K562 (cell line): ENCODE measurements at regions not wholly inside any gene's neighbourhood (a gene's known extent, or its start where the extent isn't known, plus 50 kb on each side); places are given as distances from the start of the nearest gene placed in this dataset.

Experiments
- ATAC-seq: fragments of 200-7000 bp; cut with Tn5 transposase; 3 replicates; pipeline ENCODE4 v1.9.1; 2020; ENCODE audit warnings: moderate library complexity
- BruUV-seq: library from RNA; stranded (reverse); fragments of 400-500 nt; replicated peaks from 2 replicates; lab custom pipeline; 2021; lab: Mats Ljungman, UMichigan
- CTCF ChIA-PET: fragments of 300-600 bp; formaldehyde crosslinking; extraction: SDS; loops from one replicate; lab custom pipeline; 2021; ENCODE audit warnings: low intra/inter-chr PET ratio; lab: Yijun Ruan, JAX
- POLR2A ChIA-PET: fragments of 300-600, 350-650 bp; sonication (Branson Sonifier 250); formaldehyde crosslinking; extraction: SDS; loops from one replicate; lab custom pipeline; 2021; ENCODE audit warnings: antibody characterized with exemption, inconsistent platforms; lab: Yijun Ruan, JAX
- DNase-seq, 4 experiments: peaks; one replicate each; pipeline versions ENCODE4 v3.0.0 to v3.0.0-alpha.2; 2011 to 2018; ENCODE audit warnings: low spot score in 3 of 4, mixed read lengths in 3 of 4; ENCODE audit errors: extremely low read depth in 1 of 4
- FAIRE-seq: peaks from 2 replicates; lab custom pipeline; 2011; peaks lifted over from hg19 to GRCh38; lab: Jason Lieb, UNC
- H2AFZ ChIP-seq: 2 replicates; pipeline ENCODE4 v1.6.0; 2011; ENCODE audit warnings: low read depth, low read length, control low read depth, inconsistent platforms
- H3K27ac ChIP-seq: fragments of 200-600 bp; 3 replicates; pipeline ENCODE4 v1.8.0; 2011; ENCODE audit warnings: low read depth, mild to moderate bottlenecking, control low read depth, inconsistent platforms, low read length, moderate library complexity, mixed read lengths; ENCODE audit errors: extremely low read depth
- H3K27me3 ChIP-seq, 2 experiments: fragments of 300-600 bp in 1 of 2; 2 replicates in 1 of 2; 3 replicates in 1 of 2; pipeline versions ENCODE4 v1.6.0 to v1.8.0; 2011; ENCODE audit warnings: inconsistent platforms in 2 of 2, low read length in 2 of 2, mild to moderate bottlenecking in 1 of 2, mixed read lengths in 1 of 2, moderate library complexity in 1 of 2; ENCODE audit not compliant: control insufficient read depth in 2 of 2, insufficient read depth in 2 of 2
- H3K36me3 ChIP-seq: fragments of 300-600 bp; 3 replicates; pipeline ENCODE4 v1.8.0; 2011; ENCODE audit warnings: mild to moderate bottlenecking, low read length, inconsistent platforms; ENCODE audit not compliant: control insufficient read depth, insufficient read depth
- H3K4me1 ChIP-seq, 2 experiments: fragments of 200-600 bp in 1 of 2; replicated peaks in 1 of 2; 2 replicates in 1 of 2; 3 replicates in 1 of 2; pipeline versions ENCODE4 v1.5.1 to v1.8.0; 2011; ENCODE audit warnings: inconsistent platforms in 2 of 2, low read length in 2 of 2, mild to moderate bottlenecking in 1 of 2, mixed read lengths in 1 of 2, moderate library complexity in 1 of 2; ENCODE audit not compliant: control insufficient read depth in 2 of 2, insufficient read depth in 2 of 2
- H3K4me2 ChIP-seq: 2 replicates; pipeline ENCODE4 v1.6.1; 2011; ENCODE audit warnings: low read length, control low read depth, inconsistent platforms, mixed read lengths; ENCODE audit not compliant: insufficient read depth
- H3K4me3 ChIP-seq: fragments of 200-600 bp; sonication (generic), shearing (Covaris generic); 2 replicates; pipeline ENCODE4 v1.5.1; 2016; ENCODE audit warnings: control low read depth, inconsistent platforms
- H3K79me2 ChIP-seq: fragments of 200-600 bp; 3 replicates; pipeline ENCODE4 v1.8.0; 2011; ENCODE audit warnings: low read length, inconsistent platforms; ENCODE audit not compliant: control insufficient read depth, insufficient read depth
- H3K9ac ChIP-seq, 2 experiments: 2 replicates each; pipeline versions ENCODE4 v1.6.0 to v1.6.1; 2011; ENCODE audit warnings: low read depth in 2 of 2, low read length in 2 of 2, control low read depth in 1 of 2, inconsistent platforms in 1 of 2, mild to moderate bottlenecking in 1 of 2, mixed read lengths in 1 of 2; ENCODE audit not compliant: insufficient read depth in 1 of 2
- H3K9me1 ChIP-seq: one replicate; pipeline ENCODE4 v1.6.0; 2011; ENCODE audit warnings: inconsistent platforms, mild to moderate bottlenecking, low read length, moderate library complexity; ENCODE audit not compliant: control insufficient read depth, insufficient read depth
- H3K9me3 ChIP-seq: replicated peaks from 2 replicates; pipeline ENCODE4 v1.5.1; 2011; ENCODE audit warnings: low read depth, low read length, inconsistent platforms; ENCODE audit not compliant: control insufficient read depth, insufficient read depth
- H4K20me1 ChIP-seq: replicated peaks from 2 replicates; pipeline ENCODE4 v1.6.1; 2011; ENCODE audit warnings: low read length, inconsistent platforms, mixed read lengths; ENCODE audit not compliant: control insufficient read depth, insufficient read depth
- BDP1 ChIP-seq: IDR thresholded peaks from 3 replicates; pipeline ENCODE4 v1.6.1; 2011; ENCODE audit not compliant: insufficient read length, insufficient read depth
- EZH2 ChIP-seq: IDR thresholded peaks from 2 replicates; pipeline ENCODE4 v1.6.1; 2012; ENCODE audit warnings: low read depth, mild to moderate bottlenecking, inconsistent platforms, low read length, borderline replicate concordance
- FOXJ3 ChIP-seq: sonication (generic); formaldehyde crosslinking; IDR thresholded peaks from 2 replicates; pipeline ENCODE4 v1.4.0; 2020; ENCODE audit warnings: mild to moderate bottlenecking, missing genetic modification reagents
- HSF4 ChIP-seq: fragments of 250-450 bp; sonication (Bioruptor Pico); IDR thresholded peaks from 2 replicates; pipeline ENCODE4 v2.1.2; 2022; ENCODE audit warnings: mild to moderate bottlenecking, moderate library complexity, borderline replicate concordance
- NEUROD1 ChIP-seq: fragments of 150-350 bp; IDR thresholded peaks from 2 replicates; pipeline ENCODE4 v1.6.1; 2014; ENCODE audit warnings: borderline replicate concordance, low read length, low read depth; ENCODE audit not compliant: partially characterized antibody
- NR2C1 ChIP-seq, 2 experiments: fragments of 450-650 bp; IDR thresholded peaks; 2 replicates each; pipeline ENCODE4 v1.6.1; 2017; ENCODE audit warnings: mild to moderate bottlenecking in 2 of 2, antibody characterized with exemption in 1 of 2, inconsistent platforms in 1 of 2, missing compliant biosample characterization in 1 of 2, missing genetic modification characterization in 1 of 2
- PHTF2 ChIP-seq: fragments of 250-450 bp; sonication (Bioruptor Pico); IDR thresholded peaks from 2 replicates; pipeline ENCODE4 v1.5.0; 2021; ENCODE audit warnings: mild to moderate bottlenecking
- ZNF12 ChIP-seq: sonication (generic); formaldehyde crosslinking; IDR thresholded peaks from 2 replicates; pipeline ENCODE4 v1.4.0; 2020; ENCODE audit warnings: mild to moderate bottlenecking, missing genetic modification reagents
- ZNF507 ChIP-seq: conservative IDR thresholded peaks from 2 replicates; pipeline ENCODE4 v1.6.1; 2017; ENCODE audit warnings: missing genetic modification characterization, missing compliant biosample characterization
- WGBS: fragments of 100-300 bp; shearing (Covaris generic); methylation state at CpG from one replicate; pipeline ENCODE4 v1.1.6; 2016; ENCODE audit warnings: low coverage, mixed read lengths; ENCODE audit not compliant: insufficient coverage; ENCODE audit errors: missing lambda C conversion rate; 5-methylcytosine and 5-hydroxymethylcytosine counted together
- in situ Hi-C: fragments of 300-500 bp; cut with MboI; formaldehyde crosslinking; loops from 4 replicates; pipeline ENCODE4 v1.15.0; 2018; ENCODE audit warnings: inconsistent platforms, mixed read lengths
- intact Hi-C: fragments of 100-400 bp; cut with micrococcal nuclease; formaldehyde crosslinking; loops from 2 replicates; pipeline ENCODE4 v1.14.2; 2022
- TF ChIP-seq, protein P1 (sequence below): fragments of 250-450 bp; sonication (Bioruptor Pico); IDR thresholded peaks from 2 replicates; pipeline ENCODE4 v1.8.0; 2022; ENCODE audit warnings: inconsistent platforms, mild to moderate bottlenecking, moderate library complexity, borderline replicate concordance
- TF ChIP-seq, protein P2 (sequence below): fragments of 250-450 bp; sonication (Bioruptor Pico); IDR thresholded peaks from 2 replicates; pipeline ENCODE4 v1.6.1; 2021; ENCODE audit warnings: mild to moderate bottlenecking
- TF ChIP-seq, protein P3 (sequence below): fragments of 250-450 bp; sonication (Bioruptor Pico); IDR thresholded peaks from 2 replicates; pipeline ENCODE4 v1.8.0; 2021; ENCODE audit warnings: borderline replicate concordance, mild to moderate bottlenecking, moderate library complexity; ENCODE audit not compliant: poor library complexity, severe bottlenecking
- TF ChIP-seq, protein P4 (sequence below), 2 experiments: fragments of 200-800 bp in 1 of 2; sonication (Bioruptor generic) in 1 of 2; sonication (generic) in 1 of 2; formaldehyde crosslinking in 1 of 2; IDR thresholded peaks in 1 of 2; conservative IDR thresholded peaks in 1 of 2; 2 replicates each; pipeline versions ENCODE4 v1.5.0 to v1.6.1; 2016 to 2020; ENCODE audit warnings: missing compliant biosample characterization in 1 of 2, missing genetic modification characterization in 1 of 2, missing genetic modification reagents in 1 of 2
- TF ChIP-seq, protein P5 (sequence below): sonication (generic); formaldehyde crosslinking; IDR thresholded peaks from 2 replicates; pipeline ENCODE4 v1.8.0; 2023; ENCODE audit warnings: mild to moderate bottlenecking, missing genetic modification reagents

DNA sequence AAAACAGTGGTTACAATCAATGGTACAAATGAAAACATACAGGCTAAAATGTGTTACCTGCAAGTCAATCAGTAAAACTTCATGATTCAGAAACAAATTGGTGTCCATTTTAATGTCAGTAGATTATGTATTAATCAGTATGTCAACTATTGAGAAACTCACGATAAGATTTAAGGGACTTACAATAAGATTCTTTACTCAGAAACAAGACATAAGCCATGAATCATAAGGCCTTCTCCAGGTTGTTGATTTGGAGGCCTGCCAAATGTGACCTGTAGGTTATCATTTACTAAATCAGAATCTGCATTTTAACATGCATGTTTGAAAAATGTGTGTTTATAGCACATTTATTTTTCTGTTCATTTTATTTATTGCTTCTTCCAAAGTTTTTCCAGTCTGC lies 623.1 kb downstream of the CCDC85A start:
- in situ Hi-C loops, result no loop called here
- FAIRE-seq, result no peak
- POLR2A ChIA-PET, result no interaction called here
- CTCF ChIA-PET, result no interaction called here
- H3K27me3 ChIP-seq, result no peaks in the 10 kb centered on the region
- 0% methylated on average over 1 of the region's 1 CpG for WGBS
- no peak for ATAC-seq
- DNase-seq, result no peak
- no peak overlapping the region for H3K27ac ChIP-seq
- H4K20me1 ChIP-seq, result no peaks in the 10 kb centered on the region
- intact Hi-C loops, result no loop called here
- no peaks in the 10 kb centered on the region for H3K9me1 ChIP-seq
- H3K36me3 ChIP-seq, result no peaks in the 10 kb centered on the region
- H3K4me1 ChIP-seq, result no peaks in the 10 kb centered on the region
- H3K9me3 ChIP-seq, result no peaks in the 10 kb centered on the region
- no peaks in the 10 kb centered on the region for H3K79me2 ChIP-seq
- H2AFZ ChIP-seq, result no peak overlapping the region
- H3K4me2 ChIP-seq, result no peak overlapping the region
- H3K9ac ChIP-seq, result no peak overlapping the region
- no peak overlapping the region for H3K4me3 ChIP-seq
- BruUV-seq, result no TSS peak
- TF ChIP-seq, protein P1, sequence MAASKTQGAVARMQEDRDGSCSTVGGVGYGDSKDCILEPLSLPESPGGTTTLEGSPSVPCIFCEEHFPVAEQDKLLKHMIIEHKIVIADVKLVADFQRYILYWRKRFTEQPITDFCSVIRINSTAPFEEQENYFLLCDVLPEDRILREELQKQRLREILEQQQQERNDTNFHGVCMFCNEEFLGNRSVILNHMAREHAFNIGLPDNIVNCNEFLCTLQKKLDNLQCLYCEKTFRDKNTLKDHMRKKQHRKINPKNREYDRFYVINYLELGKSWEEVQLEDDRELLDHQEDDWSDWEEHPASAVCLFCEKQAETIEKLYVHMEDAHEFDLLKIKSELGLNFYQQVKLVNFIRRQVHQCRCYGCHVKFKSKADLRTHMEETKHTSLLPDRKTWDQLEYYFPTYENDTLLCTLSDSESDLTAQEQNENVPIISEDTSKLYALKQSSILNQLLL (CRISPR knock-in tag), result no peak
- TF ChIP-seq, protein P2, sequence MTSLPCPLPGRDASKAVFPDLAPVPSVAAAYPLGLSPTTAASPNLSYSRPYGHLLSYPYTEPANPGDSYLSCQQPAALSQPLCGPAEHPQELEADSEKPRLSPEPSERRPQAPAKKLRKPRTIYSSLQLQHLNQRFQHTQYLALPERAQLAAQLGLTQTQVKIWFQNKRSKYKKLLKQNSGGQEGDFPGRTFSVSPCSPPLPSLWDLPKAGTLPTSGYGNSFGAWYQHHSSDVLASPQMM (CRISPR knock-in tag), result no peak
- TF ChIP-seq, protein P3, sequence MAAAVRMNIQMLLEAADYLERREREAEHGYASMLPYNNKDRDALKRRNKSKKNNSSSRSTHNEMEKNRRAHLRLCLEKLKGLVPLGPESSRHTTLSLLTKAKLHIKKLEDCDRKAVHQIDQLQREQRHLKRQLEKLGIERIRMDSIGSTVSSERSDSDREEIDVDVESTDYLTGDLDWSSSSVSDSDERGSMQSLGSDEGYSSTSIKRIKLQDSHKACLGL (CRISPR knock-in tag), result no peak
- TF ChIP-seq HSF4 (no peak), ZNF507 (tag) (no peak), PHTF2 (no peak), NEUROD1 (no peak), ZNF12 (no peak), FOXJ3 (CRISPR knock-in tag) (no peak), BDP1 (no peak), EZH2 (no peak), NR2C1 (IDR thresholded peaks at IDR 0.05) (no peak), NR2C1 (tag; IDR thresholded peaks at IDR 0.05) (no peak)
- TF ChIP-seq, protein P4, sequence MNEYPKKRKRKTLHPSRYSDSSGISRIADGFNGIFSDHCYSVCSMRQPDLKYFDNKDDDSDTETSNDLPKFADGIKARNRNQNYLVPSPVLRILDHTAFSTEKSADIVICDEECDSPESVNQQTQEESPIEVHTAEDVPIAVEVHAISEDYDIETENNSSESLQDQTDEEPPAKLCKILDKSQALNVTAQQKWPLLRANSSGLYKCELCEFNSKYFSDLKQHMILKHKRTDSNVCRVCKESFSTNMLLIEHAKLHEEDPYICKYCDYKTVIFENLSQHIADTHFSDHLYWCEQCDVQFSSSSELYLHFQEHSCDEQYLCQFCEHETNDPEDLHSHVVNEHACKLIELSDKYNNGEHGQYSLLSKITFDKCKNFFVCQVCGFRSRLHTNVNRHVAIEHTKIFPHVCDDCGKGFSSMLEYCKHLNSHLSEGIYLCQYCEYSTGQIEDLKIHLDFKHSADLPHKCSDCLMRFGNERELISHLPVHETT (CRISPR knock-in tag; conservative IDR thresholded peaks at IDR 0.05 in 1 of 2, IDR thresholded peaks at IDR 0.05 in 1 of 2), result no peak
- TF ChIP-seq, protein P5, sequence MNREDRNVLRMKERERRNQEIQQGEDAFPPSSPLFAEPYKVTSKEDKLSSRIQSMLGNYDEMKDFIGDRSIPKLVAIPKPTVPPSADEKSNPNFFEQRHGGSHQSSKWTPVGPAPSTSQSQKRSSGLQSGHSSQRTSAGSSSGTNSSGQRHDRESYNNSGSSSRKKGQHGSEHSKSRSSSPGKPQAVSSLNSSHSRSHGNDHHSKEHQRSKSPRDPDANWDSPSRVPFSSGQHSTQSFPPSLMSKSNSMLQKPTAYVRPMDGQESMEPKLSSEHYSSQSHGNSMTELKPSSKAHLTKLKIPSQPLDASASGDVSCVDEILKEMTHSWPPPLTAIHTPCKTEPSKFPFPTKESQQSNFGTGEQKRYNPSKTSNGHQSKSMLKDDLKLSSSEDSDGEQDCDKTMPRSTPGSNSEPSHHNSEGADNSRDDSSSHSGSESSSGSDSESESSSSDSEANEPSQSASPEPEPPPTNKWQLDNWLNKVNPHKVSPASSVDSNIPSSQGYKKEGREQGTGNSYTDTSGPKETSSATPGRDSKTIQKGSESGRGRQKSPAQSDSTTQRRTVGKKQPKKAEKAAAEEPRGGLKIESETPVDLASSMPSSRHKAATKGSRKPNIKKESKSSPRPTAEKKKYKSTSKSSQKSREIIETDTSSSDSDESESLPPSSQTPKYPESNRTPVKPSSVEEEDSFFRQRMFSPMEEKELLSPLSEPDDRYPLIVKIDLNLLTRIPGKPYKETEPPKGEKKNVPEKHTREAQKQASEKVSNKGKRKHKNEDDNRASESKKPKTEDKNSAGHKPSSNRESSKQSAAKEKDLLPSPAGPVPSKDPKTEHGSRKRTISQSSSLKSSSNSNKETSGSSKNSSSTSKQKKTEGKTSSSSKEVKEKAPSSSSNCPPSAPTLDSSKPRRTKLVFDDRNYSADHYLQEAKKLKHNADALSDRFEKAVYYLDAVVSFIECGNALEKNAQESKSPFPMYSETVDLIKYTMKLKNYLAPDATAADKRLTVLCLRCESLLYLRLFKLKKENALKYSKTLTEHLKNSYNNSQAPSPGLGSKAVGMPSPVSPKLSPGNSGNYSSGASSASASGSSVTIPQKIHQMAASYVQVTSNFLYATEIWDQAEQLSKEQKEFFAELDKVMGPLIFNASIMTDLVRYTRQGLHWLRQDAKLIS (CRISPR knock-in tag), result no peak
